H1 (cell line): ENCODE measurements at regions not wholly inside any gene's neighbourhood (a gene's known extent, or its start where the extent isn't known, plus 50 kb on each side); places are given as distances from the start of the nearest gene placed in this dataset.

Source experiments
- ASH2L ChIP-seq: fragments of 200-600, 300-600 bp; sonication (generic); IDR thresholded peaks from one replicate; pipeline ENCODE4 v1.7.1; 2017; ENCODE audit warnings: low read length
- HDAC2 ChIP-seq, 2 experiments: fragments of 300-600 bp in 1 of 2; sonication (generic) in 1 of 2; IDR thresholded peaks; 2 replicates each; pipeline ENCODE4 v1.6.1; 2011 to 2012; ENCODE audit warnings: low read depth in 2 of 2, low read length in 2 of 2, mild to moderate bottlenecking in 2 of 2, moderate library complexity in 2 of 2, borderline replicate concordance in 1 of 2, inconsistent platforms in 1 of 2
- HDAC6 ChIP-seq: IDR thresholded peaks from one replicate; pipeline ENCODE4 v1.7.1; 2012; ENCODE audit warnings: low read depth, mild to moderate bottlenecking, inconsistent platforms, low read length, moderate library complexity
- JUN ChIP-seq: IDR thresholded peaks from 2 replicates; pipeline ENCODE4 v1.6.1; 2011; ENCODE audit warnings: low read depth, mild to moderate bottlenecking, improper control_type of control experiment, low read length
- JUND ChIP-seq: IDR thresholded peaks from 2 replicates; pipeline ENCODE4 v1.6.1; 2011; ENCODE audit warnings: mild to moderate bottlenecking, improper control_type of control experiment, low read length
- POLR2A ChIP-seq, 2 experiments: IDR thresholded peaks; 1 replicate in 1 of 2; 2 replicates in 1 of 2; pipeline ENCODE4 v1.6.1; 2011; ENCODE audit warnings: low read depth in 2 of 2, low read length in 2 of 2, mild to moderate bottlenecking in 2 of 2; ENCODE audit errors: control extremely low read depth in 1 of 2
- POLR2AphosphoS5 ChIP-seq: IDR thresholded peaks from 2 replicates; pipeline ENCODE4 v1.6.1; 2011; ENCODE audit warnings: low read depth, low read length
- SIN3A ChIP-seq, 2 experiments: IDR thresholded peaks in 1 of 2; conservative IDR thresholded peaks in 1 of 2; 2 replicates each; pipeline ENCODE4 v1.6.1; 2011 to 2012; ENCODE audit warnings: low read length in 2 of 2, improper control_type of control experiment in 1 of 2, low read depth in 1 of 2, mild to moderate bottlenecking in 1 of 2
- SP1 ChIP-seq: IDR thresholded peaks from 2 replicates; pipeline ENCODE4 v1.6.1; 2011; ENCODE audit warnings: low read depth, low read length
- TF ChIP-seq, protein P1 (sequence below), 3 experiments: IDR thresholded peaks; 1 replicate in 2 of 3; 2 replicates in 1 of 3; pipeline versions ENCODE4 v1.5.1 to v1.6.1; 2011; ENCODE audit warnings: low read length in 3 of 3, mild to moderate bottlenecking in 3 of 3, inconsistent platforms in 2 of 3, low read depth in 1 of 3, moderate library complexity in 1 of 3; ENCODE audit not compliant: insufficient read depth in 1 of 3; ENCODE audit errors: control extremely low read depth in 1 of 3
- TF ChIP-seq, protein P2 (sequence below): IDR thresholded peaks from 2 replicates; pipeline ENCODE4 v1.6.1; 2012; ENCODE audit warnings: inconsistent platforms

DNA sequence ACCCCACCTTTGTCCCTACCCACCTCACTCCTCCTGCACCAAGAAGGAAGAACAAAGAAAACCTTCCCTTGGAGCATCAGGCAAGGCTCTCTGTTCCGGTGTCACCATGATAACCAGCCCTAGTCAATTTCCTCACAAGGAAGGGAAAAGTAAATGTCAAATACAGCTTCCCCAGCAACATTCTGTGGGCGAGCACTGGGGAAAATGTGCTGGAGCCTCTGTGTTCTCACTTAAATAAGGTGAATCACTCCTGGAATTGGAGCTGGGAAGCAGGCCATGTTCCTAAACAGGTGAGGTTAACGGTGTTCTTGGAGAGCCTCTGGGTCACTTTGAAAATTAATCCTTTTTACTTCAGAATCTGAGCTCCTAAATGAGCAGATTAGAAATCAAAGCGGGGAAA lies 427.9 kb upstream of the ERCC4 start:
- TF ChIP-seq ASH2L (no peak), JUND (no peak), POLR2A (IDR thresholded peaks at IDR 0.05; ENCODE audit: control extremely low read depth in 1 of 2, low read depth in 2 of 2, low read length in 2 of 2) (no peak), POLR2AphosphoS5 (no peak), SP1 (no peak), HDAC6 (no peak), SIN3A (conservative IDR thresholded peaks at IDR 0.05 in 1 of 2, IDR thresholded peaks at IDR 0.05 in 1 of 2; ENCODE audit: low read depth in 1 of 2, low read length in 2 of 2) (no peak), JUN (no peak), HDAC2 (IDR thresholded peaks at IDR 0.05; ENCODE audit: borderline replicate concordance in 1 of 2, low read depth in 2 of 2, low read length in 2 of 2) (no peak)
- TF ChIP-seq, protein P1, sequence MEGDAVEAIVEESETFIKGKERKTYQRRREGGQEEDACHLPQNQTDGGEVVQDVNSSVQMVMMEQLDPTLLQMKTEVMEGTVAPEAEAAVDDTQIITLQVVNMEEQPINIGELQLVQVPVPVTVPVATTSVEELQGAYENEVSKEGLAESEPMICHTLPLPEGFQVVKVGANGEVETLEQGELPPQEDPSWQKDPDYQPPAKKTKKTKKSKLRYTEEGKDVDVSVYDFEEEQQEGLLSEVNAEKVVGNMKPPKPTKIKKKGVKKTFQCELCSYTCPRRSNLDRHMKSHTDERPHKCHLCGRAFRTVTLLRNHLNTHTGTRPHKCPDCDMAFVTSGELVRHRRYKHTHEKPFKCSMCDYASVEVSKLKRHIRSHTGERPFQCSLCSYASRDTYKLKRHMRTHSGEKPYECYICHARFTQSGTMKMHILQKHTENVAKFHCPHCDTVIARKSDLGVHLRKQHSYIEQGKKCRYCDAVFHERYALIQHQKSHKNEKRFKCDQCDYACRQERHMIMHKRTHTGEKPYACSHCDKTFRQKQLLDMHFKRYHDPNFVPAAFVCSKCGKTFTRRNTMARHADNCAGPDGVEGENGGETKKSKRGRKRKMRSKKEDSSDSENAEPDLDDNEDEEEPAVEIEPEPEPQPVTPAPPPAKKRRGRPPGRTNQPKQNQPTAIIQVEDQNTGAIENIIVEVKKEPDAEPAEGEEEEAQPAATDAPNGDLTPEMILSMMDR (IDR thresholded peaks at IDR 0.05; ENCODE audit: control extremely low read depth in 1 of 3, insufficient read depth in 1 of 3, low read depth in 1 of 3, low read length in 3 of 3), result no peak
- TF ChIP-seq, protein P2, sequence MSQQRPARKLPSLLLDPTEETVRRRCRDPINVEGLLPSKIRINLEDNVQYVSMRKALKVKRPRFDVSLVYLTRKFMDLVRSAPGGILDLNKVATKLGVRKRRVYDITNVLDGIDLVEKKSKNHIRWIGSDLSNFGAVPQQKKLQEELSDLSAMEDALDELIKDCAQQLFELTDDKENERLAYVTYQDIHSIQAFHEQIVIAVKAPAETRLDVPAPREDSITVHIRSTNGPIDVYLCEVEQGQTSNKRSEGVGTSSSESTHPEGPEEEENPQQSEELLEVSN, result no peak
